Kidney epithelial cell (primary cell): ENCODE measurements at regions not wholly inside any gene's neighbourhood (a gene's known extent, or its start where the extent isn't known, plus 50 kb on each side); places are given as distances from the start of the nearest gene placed in this dataset.
"Not testable (repeated sequence)": the region's sequence is repeated elsewhere in the genome, so short reads cannot be mapped to it uniquely, and the experiment has no call there.

Source experiments
- DNase-seq: peaks from one replicate; pipeline ENCODE4 v3.0.0-alpha.2; 2010; ENCODE audit warnings: low read depth
- H3K27me3 ChIP-seq: 2 replicates; pipeline ENCODE4 v1.6.0; 2011; ENCODE audit warnings: low read length; ENCODE audit not compliant: control insufficient read depth, insufficient read depth
- H3K36me3 ChIP-seq: 2 replicates; pipeline ENCODE4 v1.5.1; 2011; ENCODE audit warnings: low read length; ENCODE audit not compliant: control insufficient read depth, insufficient read depth
- H3K4me3 ChIP-seq: 2 replicates; pipeline ENCODE4 v1.5.1; 2011; ENCODE audit warnings: low read depth, mild to moderate bottlenecking, control low read depth, low read length
- TF ChIP-seq, protein P1 (sequence below): IDR thresholded peaks from 2 replicates; pipeline ENCODE4 v1.5.1; 2011; ENCODE audit warnings: mild to moderate bottlenecking, moderate library complexity, low read length, control low read depth, inconsistent platforms; ENCODE audit not compliant: insufficient read depth, poor library complexity, severe bottlenecking

- H3K36me3 ChIP-seq: no peaks in the 10 kb centered on the region
- H3K27me3 ChIP-seq: no peaks in the 10 kb centered on the region
- TF ChIP-seq, protein P1, sequence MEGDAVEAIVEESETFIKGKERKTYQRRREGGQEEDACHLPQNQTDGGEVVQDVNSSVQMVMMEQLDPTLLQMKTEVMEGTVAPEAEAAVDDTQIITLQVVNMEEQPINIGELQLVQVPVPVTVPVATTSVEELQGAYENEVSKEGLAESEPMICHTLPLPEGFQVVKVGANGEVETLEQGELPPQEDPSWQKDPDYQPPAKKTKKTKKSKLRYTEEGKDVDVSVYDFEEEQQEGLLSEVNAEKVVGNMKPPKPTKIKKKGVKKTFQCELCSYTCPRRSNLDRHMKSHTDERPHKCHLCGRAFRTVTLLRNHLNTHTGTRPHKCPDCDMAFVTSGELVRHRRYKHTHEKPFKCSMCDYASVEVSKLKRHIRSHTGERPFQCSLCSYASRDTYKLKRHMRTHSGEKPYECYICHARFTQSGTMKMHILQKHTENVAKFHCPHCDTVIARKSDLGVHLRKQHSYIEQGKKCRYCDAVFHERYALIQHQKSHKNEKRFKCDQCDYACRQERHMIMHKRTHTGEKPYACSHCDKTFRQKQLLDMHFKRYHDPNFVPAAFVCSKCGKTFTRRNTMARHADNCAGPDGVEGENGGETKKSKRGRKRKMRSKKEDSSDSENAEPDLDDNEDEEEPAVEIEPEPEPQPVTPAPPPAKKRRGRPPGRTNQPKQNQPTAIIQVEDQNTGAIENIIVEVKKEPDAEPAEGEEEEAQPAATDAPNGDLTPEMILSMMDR: no peak
- no peak overlapping the region for H3K4me3 ChIP-seq
- no peak for DNase-seq
Observed at GRCh38 chr16:66095676-66096075, 270.8 kb upstream of the CDH5 start.

DNA sequence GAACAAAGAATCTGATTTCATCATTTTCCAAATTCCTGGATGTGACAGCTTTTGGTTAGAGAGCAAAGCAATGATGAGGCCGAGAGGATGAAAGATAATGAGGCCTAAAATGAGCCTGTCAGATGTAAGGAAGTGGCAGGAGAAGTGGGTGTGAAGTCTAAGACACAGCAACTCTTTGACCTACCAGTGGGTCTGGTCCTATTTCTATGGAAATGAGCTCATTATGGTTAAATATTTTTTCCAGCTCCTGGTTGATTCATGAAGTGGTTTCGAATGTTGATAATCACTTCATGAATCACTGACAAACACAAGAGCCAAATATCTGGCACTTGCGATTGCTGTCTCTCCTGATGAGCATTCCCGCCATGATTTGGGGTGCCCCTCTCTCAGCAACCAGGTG is 273.3 kb upstream of the CDH5 start:
- Histone ChIP-seq H3K36me3 (no peaks in the 10 kb centered on the region), H3K4me3 (no peak overlapping the region), H3K27me3 (no peaks in the 10 kb centered on the region)
- DNase-seq: no peak
- TF ChIP-seq, protein P1: no peak

GRCh38 chr16:66091471-66091891 is 275.0 kb upstream of the CDH5 start:
- Histone ChIP-seq H3K36me3 (no peaks in the 10 kb centered on the region), H3K4me3 (no peak overlapping the region), H3K27me3 (no peaks in the 10 kb centered on the region)
- DNase-seq: no peak
- TF ChIP-seq, protein P1: no peak

- Histone ChIP-seq H3K27me3 (no peaks in the 10 kb centered on the region), H3K36me3 (no peaks in the 10 kb centered on the region), H3K4me3 (no peak overlapping the region)
- no peak for DNase-seq
- TF ChIP-seq, protein P1: no peak
Observed at GRCh38 chr16:66088681-66089080, 277.8 kb upstream of the CDH5 start.

- Histone ChIP-seq H3K4me3 (no peak overlapping the region), H3K27me3 (no peaks in the 10 kb centered on the region), H3K36me3 (no peaks in the 10 kb centered on the region)
- TF ChIP-seq, protein P1: no peak
- DNase-seq: no peak
Observed at GRCh38 chr16:66087308-66087707, 279.2 kb upstream of the CDH5 start.

GRCh38 chr16:66085651-66086050 is 280.8 kb upstream of the CDH5 start:
- Histone ChIP-seq H3K36me3 (no peaks in the 10 kb centered on the region), H3K27me3 (no peaks in the 10 kb centered on the region), H3K4me3 (no peak overlapping the region)
- TF ChIP-seq, protein P1: no peak
- no peak for DNase-seq

- H3K27me3 ChIP-seq, H3K36me3 ChIP-seq, DNase-seq, H3K4me3 ChIP-seq: not testable (repeated sequence)
Observed at GRCh38 chr16:66084731-66085130, 281.8 kb upstream of the CDH5 start.
